HG03066 (cell line): ENCODE measurements at regions not wholly inside any gene's neighbourhood (a gene's known extent, or its start where the extent isn't known, plus 50 kb on each side); places are given as distances from the start of the nearest gene placed in this dataset.

ENCODE experiments used
- ATAC-seq: cut with Tn5 transposase; IDR thresholded peaks from one replicate; pipeline ENCODE4 v1.9.1; 2021; ENCODE audit warnings: low read depth; ENCODE audit not compliant: unreplicated experiment

DNA sequence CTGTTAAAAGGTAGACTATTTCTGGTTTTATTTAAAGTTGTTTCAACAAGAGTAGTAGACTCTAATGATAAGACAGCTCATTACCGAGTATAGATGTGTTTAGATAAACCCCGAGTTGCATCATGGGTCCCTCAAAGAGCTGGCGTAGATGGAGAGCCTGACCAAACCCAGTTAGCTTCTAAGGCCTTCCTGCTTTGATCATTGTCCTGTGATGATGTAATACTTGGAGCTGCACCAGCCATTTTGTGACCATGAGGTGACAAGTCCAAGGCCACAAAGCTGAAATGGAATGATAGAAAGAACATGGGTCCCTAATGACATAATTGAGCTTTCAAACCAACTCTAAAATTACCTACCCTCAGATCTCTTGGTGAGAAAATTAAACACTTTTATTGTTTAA is 66.6 kb upstream of the TAB3 start:
- no peak for ATAC-seq

DNA sequence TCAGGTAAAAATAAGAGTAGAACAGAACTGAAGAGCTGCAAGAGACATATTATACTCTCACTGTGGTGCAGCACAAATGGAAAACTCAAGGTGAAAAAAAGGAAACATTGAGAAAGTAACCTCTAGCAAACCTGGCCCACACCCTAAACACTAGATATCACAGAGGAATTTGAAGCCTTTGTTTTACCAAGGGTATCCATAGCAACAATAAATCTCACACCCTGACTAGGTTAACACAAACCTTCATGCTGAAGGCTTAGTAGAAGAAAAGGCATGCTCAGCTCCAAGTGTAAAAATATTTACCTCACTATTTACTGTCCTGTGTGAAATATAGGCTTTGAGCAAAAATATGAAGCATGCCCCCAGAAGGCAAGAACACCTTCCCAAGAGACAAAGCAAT is 61.9 kb upstream of the TAB3 start:
- no peak for ATAC-seq

DNA sequence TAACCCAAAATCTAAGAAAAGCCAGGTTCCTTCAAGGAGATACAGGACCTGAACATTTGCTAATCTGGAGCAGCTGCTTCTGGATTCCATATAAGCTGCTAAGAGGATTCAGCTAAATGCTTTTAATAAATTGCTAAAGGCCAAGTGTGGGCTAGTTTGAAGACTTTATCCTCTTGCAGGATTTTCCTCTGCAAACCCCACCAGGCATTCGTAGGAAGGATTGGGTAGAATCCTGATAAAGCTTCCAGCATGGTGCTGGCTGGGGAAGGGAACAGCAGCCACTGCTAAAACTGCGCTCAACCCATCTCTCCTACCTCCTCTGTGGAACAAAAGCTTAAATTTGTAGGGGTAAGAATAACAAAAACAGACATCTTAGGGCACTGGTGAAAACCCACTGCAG is 61.3 kb upstream of the TAB3 start:
- ATAC-seq: no peak

DNA sequence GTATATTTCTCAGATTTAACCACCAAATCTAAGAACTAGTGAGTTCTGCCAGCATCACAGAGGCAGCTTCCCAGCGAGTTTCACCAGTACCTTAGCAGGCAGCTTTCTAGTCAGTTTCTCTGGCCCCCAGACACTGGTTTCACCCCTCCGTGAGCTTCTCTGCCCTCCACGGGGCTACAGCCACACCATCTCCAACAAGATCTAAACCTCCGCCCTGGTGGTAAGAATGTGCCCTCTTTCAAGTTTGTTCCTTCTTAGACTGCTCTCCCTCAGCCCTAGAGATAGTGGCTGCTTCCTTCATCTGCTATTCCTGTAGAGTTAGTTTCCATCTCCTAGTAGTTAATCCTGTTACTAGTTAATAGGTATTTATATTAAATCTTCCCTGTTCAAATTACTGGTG is 60.5 kb upstream of the TAB3 start:
- ATAC-seq: no peak

DNA sequence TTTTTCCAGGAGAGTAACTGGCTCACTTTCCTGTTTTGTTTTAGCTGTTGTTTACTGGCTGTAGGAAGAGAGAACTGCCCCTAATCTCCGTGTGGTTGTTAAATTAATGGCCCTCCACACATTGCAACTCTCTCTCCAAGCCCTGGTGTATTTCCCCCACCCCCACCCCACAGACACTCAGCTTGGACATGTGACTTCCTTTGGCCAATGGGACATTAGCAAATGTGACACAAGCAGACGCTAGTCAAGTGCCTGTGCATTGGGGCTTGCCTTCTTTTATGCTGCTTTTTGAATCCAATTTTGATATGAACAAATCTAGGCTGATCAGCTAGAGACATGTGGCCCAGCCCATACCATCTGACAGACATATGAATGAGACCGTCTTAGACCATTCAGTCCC is 59.6 kb upstream of the TAB3 start:
- ATAC-seq: no peak

DNA sequence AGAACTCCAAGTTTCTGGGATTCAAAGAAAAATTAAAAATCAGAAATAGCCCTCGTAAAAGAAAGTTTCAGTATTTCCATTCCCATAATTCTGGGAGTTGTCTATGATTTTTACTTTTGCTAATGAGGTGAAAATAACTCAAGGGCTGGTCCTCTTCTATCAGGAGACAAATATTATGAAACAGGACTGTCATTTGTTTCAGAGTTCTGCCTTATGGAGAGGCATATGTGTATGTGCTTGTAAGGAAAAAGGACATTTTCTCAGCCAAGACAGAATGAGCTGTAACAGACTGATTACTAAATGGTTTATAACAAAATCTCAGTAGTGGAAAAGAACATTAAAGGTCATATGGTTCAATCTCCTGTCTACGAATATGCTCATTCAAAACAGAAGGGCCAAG is 59.0 kb upstream of the TAB3 start:
- no peak for ATAC-seq

DNA sequence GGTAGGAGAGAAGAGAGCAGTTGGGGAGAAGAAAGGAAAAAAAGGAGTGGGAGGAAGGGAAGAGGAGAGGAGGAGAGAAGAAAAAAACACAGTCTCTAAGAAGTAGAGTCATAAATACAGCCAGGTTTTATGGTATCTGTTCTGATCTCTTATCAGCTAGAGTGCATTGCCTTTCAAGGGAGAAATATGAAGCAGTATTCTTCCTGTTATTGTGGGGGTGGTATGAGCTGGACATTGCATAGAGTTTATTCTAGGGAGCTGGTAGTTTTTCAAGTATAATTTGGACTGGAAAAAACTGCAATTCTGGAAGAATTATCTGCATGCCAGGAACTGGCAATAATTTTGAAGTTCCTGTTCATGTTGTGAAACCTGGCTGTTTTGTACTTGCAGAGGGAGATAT is 54.9 kb upstream of the TAB3 start:
- ATAC-seq: no peak

DNA sequence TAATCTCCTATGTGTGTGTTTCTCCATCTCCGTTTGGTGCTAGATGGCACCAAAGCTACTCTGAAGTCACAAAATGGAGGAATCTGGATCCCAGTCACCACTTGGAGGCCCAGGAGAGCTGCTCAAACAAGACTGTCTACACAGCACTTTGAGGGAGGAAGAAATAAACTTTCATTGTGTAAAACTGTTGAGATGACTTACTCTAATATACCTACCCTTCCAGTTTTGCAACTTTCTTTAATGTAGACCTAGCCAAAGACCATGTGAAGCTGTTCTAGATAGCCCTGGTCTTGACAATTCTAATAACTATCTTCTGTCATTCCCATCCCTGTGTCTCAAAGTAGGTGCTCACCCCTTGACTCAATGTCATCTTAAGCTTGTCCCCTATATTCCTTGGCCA is 52.8 kb upstream of the TAB3 start:
- no peak for ATAC-seq

DNA sequence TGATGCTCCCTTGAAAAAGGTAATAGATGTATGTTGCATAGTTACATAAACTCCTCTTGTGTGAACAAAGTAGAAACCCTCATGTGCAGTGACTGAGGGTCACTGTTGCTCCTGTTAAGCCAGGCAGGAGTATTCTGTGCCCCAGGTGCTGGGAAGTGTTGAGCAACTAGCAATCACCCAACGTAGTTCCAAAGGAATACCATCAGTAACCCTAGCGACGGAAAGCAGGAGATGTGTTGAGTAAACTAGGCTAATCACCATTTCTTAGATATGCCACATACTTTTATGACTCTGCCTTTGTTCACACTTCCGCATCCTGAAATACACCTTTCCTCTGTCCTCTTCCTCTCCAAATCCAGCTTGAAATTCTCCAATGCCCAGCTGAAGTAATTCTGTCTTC is 50.9 kb upstream of the TAB3 start:
- ATAC-seq: no peak
